ENCODE measurements at regions not wholly inside any gene's neighbourhood (a gene's known extent, or its start where the extent isn't known, plus 50 kb on each side); places are given as distances from the start of the nearest gene placed in this dataset.
A peak's percentile ranks its signal among the peaks of the same experiment; 100 is the strongest.
"Not testable (repeated sequence)": the region's sequence is repeated elsewhere in the genome, so short reads cannot be mapped to it uniquely, and the experiment has no call there.

DNA sequence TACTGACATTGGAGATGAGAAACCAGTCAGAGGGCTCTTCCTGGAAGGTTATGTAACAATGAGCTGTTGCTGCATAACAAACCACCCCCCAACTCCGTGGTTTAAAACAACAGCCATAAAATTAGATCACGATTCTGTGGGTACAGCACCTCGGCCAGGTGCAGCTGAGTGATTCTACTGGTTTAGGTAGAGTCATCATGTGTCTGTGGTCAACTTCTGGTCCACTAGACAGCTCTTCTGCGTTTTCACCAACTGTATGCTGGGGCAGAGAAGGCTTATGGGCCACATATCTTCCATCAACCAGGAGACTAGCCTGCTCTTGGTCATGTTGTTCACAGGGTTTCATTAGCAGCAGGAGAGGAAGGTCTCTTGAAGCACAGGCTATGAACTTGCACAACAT is 585.5 kb downstream of the KCTD12 start:
- Histone ChIP-seq H2AK5ac (ENCODE audit: low read length) (no peak overlapping the region), H3K23ac (ENCODE audit: low read length) (no peak overlapping the region), H2BK12ac (ENCODE audit: low read length) (no peak overlapping the region), H3K79me2 (ENCODE audit: control insufficient read depth, insufficient read depth, low read length, poor library complexity) (no peaks in the 10 kb centered on the region), H2BK5ac (ENCODE audit: low read depth, low read length, poor library complexity) (no peak overlapping the region), H3K9ac (ENCODE audit: low read length) (no peak overlapping the region), H3K4ac (ENCODE audit: low read depth, low read length) (no peak overlapping the region), H2AFZ (ENCODE audit: insufficient read depth, low read length, poor library complexity) (no peak overlapping the region), H3K9me3 (ENCODE audit: insufficient read depth, low read depth, low read length) (peaks cover 3% of the 10 kb centered on the region), H3K4me3 (ENCODE audit: low read depth, low read length) (no peak overlapping the region), H3K27ac (ENCODE audit: low read depth, low read length) (no peak overlapping the region), H3K27me3 (ENCODE audit: insufficient read depth, low read length) (no peaks in the 10 kb centered on the region), H4K91ac (ENCODE audit: low read depth, low read length) (no peak overlapping the region), H3K14ac (ENCODE audit: low read length) (no peak overlapping the region), H4K12ac (ENCODE audit: low read depth, low read length) (no peak overlapping the region), H4K8ac (ENCODE audit: low read depth, low read length) (no peak overlapping the region), H2BK120ac (ENCODE audit: insufficient read depth, low read length, poor library complexity) (no peak overlapping the region), H3K36me3 (ENCODE audit: control insufficient read depth in 1 of 2, insufficient read depth in 2 of 2, low read length in 2 of 2) (no peaks in the 10 kb centered on the region), H3K4me1 (ENCODE audit: control insufficient read depth in 1 of 2, insufficient read depth in 2 of 2, low read length in 2 of 2) (no peaks in the 10 kb centered on the region), H3K4me2 (ENCODE audit: low read length) (no peak overlapping the region), H3K18ac (ENCODE audit: low read length) (no peak overlapping the region), H3K79me1 (ENCODE audit: low read length) (no peaks in the 10 kb centered on the region)
- no peak for DNase-seq
- no CpG with 5 or more reads among the region's 4 CpGs for WGBS (ENCODE audit: extremely low coverage, insufficient coverage, insufficient read length)

DNA sequence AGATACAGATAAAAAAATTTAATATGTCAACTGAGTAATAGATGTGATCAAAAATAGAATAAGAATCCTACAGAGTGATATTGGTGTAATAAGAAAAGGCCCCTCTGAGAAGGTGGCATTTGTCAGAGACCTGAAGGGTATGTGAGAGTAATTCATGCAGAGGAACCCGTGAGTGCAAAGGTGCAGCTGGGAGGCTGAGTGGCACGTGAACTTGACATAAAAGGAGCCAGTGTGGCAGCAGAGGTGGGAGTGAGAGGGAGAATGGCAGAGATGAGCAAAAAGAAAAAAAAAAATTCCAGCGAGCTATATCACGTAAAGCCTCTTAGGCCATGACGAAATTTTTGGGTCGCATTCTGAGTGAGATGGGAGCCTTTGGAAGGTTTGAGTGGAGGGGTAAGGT is 588.9 kb downstream of the KCTD12 start:
- H3K4me1 ChIP-seq (ENCODE audit: control insufficient read depth in 1 of 2, insufficient read depth in 2 of 2, low read length in 2 of 2): no peaks in the 10 kb centered on the region
- no peaks in the 10 kb centered on the region for H3K36me3 ChIP-seq (ENCODE audit: control insufficient read depth in 1 of 2, insufficient read depth in 2 of 2, low read length in 2 of 2)
- H2BK12ac ChIP-seq (ENCODE audit: low read length): no peak overlapping the region
- H3K4me2 ChIP-seq (ENCODE audit: low read length): no peak overlapping the region
- H2AK5ac ChIP-seq (ENCODE audit: low read length): no peak overlapping the region
- H3K27me3 ChIP-seq (ENCODE audit: insufficient read depth, low read length): no peaks in the 10 kb centered on the region
- H3K9me3 ChIP-seq (ENCODE audit: insufficient read depth, low read depth, low read length): peaks cover 3% of the 10 kb centered on the region
- no peak overlapping the region for H3K4me3 ChIP-seq (ENCODE audit: low read depth, low read length)
- H4K91ac ChIP-seq (ENCODE audit: low read depth, low read length): no peak overlapping the region
- H3K18ac ChIP-seq (ENCODE audit: low read length): no peak overlapping the region
- H4K8ac ChIP-seq (ENCODE audit: low read depth, low read length): no peak overlapping the region
- no CpG with 5 or more reads among the region's 6 CpGs for WGBS (ENCODE audit: extremely low coverage, insufficient coverage, insufficient read length)
- peak in 1 of 2 donors; percentile 26 for DNase-seq
- H3K9ac ChIP-seq (ENCODE audit: low read length): no peak overlapping the region
- H3K14ac ChIP-seq (ENCODE audit: low read length): no peak overlapping the region
- H3K23ac ChIP-seq (ENCODE audit: low read length): no peak overlapping the region
- H3K4ac ChIP-seq (ENCODE audit: low read depth, low read length): no peak overlapping the region
- no peaks in the 10 kb centered on the region for H3K79me1 ChIP-seq (ENCODE audit: low read length)
- no peak overlapping the region for H4K12ac ChIP-seq (ENCODE audit: low read depth, low read length)
- H3K79me2 ChIP-seq (ENCODE audit: control insufficient read depth, insufficient read depth, low read length, poor library complexity): no peaks in the 10 kb centered on the region
- H2BK120ac ChIP-seq (ENCODE audit: insufficient read depth, low read length, poor library complexity): no peak overlapping the region
- no peak overlapping the region for H2BK5ac ChIP-seq (ENCODE audit: low read depth, low read length, poor library complexity)
- H2AFZ ChIP-seq (ENCODE audit: insufficient read depth, low read length, poor library complexity): no peak overlapping the region
- H3K27ac ChIP-seq (ENCODE audit: low read depth, low read length): no peak overlapping the region

DNA sequence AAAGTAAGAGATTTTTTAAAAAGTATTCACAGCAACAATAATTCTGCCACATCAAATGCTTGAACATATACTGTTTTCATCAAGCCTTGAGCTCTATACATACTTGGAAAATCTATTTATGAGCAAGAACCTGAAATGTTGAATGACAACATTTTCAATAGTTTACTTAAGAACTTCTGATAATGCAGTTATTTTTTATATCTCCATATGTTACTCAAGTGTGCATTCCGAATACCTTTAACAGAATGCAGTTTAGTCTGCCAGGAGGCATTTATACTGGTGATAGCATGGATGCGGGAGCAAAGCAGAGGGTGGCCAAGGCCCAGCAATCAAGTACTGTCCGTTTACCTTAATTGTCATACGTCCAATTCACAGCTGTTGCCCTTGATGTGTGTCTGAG is 589.5 kb downstream of the KCTD12 start:
- H3K18ac ChIP-seq (ENCODE audit: low read length): no peak overlapping the region
- no peak overlapping the region for H4K8ac ChIP-seq (ENCODE audit: low read depth, low read length)
- H2BK120ac ChIP-seq (ENCODE audit: insufficient read depth, low read length, poor library complexity): no peak overlapping the region
- no peak overlapping the region for H3K4ac ChIP-seq (ENCODE audit: low read depth, low read length)
- H3K4me1 ChIP-seq (ENCODE audit: control insufficient read depth in 1 of 2, insufficient read depth in 2 of 2, low read length in 2 of 2): no peaks in the 10 kb centered on the region
- no peak overlapping the region for H2BK5ac ChIP-seq (ENCODE audit: low read depth, low read length, poor library complexity)
- no peak overlapping the region for H3K14ac ChIP-seq (ENCODE audit: low read length)
- peak; percentile 69 to 92 for DNase-seq
- no peak overlapping the region for H4K12ac ChIP-seq (ENCODE audit: low read depth, low read length)
- no peaks in the 10 kb centered on the region for H3K36me3 ChIP-seq (ENCODE audit: control insufficient read depth in 1 of 2, insufficient read depth in 2 of 2, low read length in 2 of 2)
- no peak overlapping the region for H3K9ac ChIP-seq (ENCODE audit: low read length)
- peaks cover 3% of the 10 kb centered on the region for H3K9me3 ChIP-seq (ENCODE audit: insufficient read depth, low read depth, low read length)
- H3K79me1 ChIP-seq (ENCODE audit: low read length): no peaks in the 10 kb centered on the region
- H3K4me3 ChIP-seq (ENCODE audit: low read depth, low read length): no peak overlapping the region
- no CpG with 5 or more reads among the region's 4 CpGs for WGBS (ENCODE audit: extremely low coverage, insufficient coverage, insufficient read length)
- H3K23ac ChIP-seq (ENCODE audit: low read length): no peak overlapping the region
- H2BK12ac ChIP-seq (ENCODE audit: low read length): no peak overlapping the region
- no peaks in the 10 kb centered on the region for H3K79me2 ChIP-seq (ENCODE audit: control insufficient read depth, insufficient read depth, low read length, poor library complexity)
- H4K91ac ChIP-seq (ENCODE audit: low read depth, low read length): no peak overlapping the region
- no peaks in the 10 kb centered on the region for H3K27me3 ChIP-seq (ENCODE audit: insufficient read depth, low read length)
- H2AFZ ChIP-seq (ENCODE audit: insufficient read depth, low read length, poor library complexity): no peak overlapping the region
- H3K4me2 ChIP-seq (ENCODE audit: low read length): no peak overlapping the region
- no peak overlapping the region for H3K27ac ChIP-seq (ENCODE audit: low read depth, low read length)
- H2AK5ac ChIP-seq (ENCODE audit: low read length): no peak overlapping the region

DNA sequence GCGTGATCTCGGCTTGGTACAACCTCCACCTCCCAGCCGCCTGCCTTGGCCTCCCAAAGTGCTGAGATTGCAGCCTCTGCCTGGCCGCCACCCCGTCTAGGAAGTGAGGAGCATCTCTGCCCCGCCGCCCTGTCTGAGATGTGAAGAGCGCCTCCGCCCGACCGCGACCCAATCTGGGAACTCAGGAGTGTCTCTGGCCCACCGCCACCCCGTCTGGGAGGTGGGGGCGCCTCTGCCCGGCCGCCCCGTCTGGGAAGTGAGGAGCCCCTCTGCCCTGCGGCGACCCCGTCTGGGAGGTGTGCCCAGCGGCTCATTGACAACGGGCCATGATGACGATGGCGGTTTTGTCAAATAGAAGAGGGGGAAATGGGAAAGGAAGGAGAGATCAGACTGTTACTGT is 591.2 kb downstream of the KCTD12 start:
- H2BK12ac ChIP-seq (ENCODE audit: low read length); H2AFZ ChIP-seq (ENCODE audit: insufficient read depth, low read length, poor library complexity); H3K36me3 ChIP-seq (ENCODE audit: control insufficient read depth in 1 of 2, insufficient read depth in 2 of 2, low read length in 2 of 2); H4K8ac ChIP-seq (ENCODE audit: low read depth, low read length); H3K79me2 ChIP-seq (ENCODE audit: control insufficient read depth, insufficient read depth, low read length, poor library complexity); H3K14ac ChIP-seq (ENCODE audit: low read length); H3K23ac ChIP-seq (ENCODE audit: low read length); H3K27ac ChIP-seq (ENCODE audit: low read depth, low read length); H3K79me1 ChIP-seq (ENCODE audit: low read length); H3K9ac ChIP-seq (ENCODE audit: low read length); H3K18ac ChIP-seq (ENCODE audit: low read length); DNase-seq; H4K12ac ChIP-seq (ENCODE audit: low read depth, low read length); H2BK120ac ChIP-seq (ENCODE audit: insufficient read depth, low read length, poor library complexity); H3K9me3 ChIP-seq (ENCODE audit: insufficient read depth, low read depth, low read length); H3K4me3 ChIP-seq (ENCODE audit: low read depth, low read length); H4K91ac ChIP-seq (ENCODE audit: low read depth, low read length); H3K4me1 ChIP-seq (ENCODE audit: control insufficient read depth in 1 of 2, insufficient read depth in 2 of 2, low read length in 2 of 2); H3K4ac ChIP-seq (ENCODE audit: low read depth, low read length); H2AK5ac ChIP-seq (ENCODE audit: low read length); H3K27me3 ChIP-seq (ENCODE audit: insufficient read depth, low read length); H3K4me2 ChIP-seq (ENCODE audit: low read length); H2BK5ac ChIP-seq (ENCODE audit: low read depth, low read length, poor library complexity): not testable (repeated sequence)
- no CpG with 5 or more reads among the region's 25 CpGs for WGBS (ENCODE audit: extremely low coverage, insufficient coverage, insufficient read length)

DNA sequence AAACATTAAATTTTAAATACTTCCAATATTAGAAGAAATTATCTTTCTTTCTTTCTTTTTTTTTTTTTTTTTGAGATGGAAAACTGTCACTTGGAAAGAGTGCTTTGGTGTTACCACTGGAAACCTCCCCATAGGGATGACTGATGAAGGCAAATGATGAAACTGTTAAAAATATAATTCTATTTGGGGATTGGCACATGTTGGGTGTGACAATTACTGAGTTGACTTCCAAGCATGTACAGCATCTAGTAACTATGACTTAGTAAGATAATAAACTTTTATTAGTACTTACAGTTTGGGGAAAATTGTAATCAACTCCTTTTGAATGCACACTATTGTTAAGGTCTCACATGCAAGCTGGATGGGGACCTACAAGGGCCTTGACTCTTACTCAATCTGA is 592.5 kb downstream of the KCTD12 start:
- Histone ChIP-seq H2BK12ac (ENCODE audit: low read length) (no peak overlapping the region), H2BK120ac (ENCODE audit: insufficient read depth, low read length, poor library complexity) (no peak overlapping the region), H2AK5ac (ENCODE audit: low read length) (no peak overlapping the region), H3K18ac (ENCODE audit: low read length) (no peak overlapping the region), H3K27ac (ENCODE audit: low read depth, low read length) (no peak overlapping the region), H3K79me2 (ENCODE audit: control insufficient read depth, insufficient read depth, low read length, poor library complexity) (no peaks in the 10 kb centered on the region), H4K8ac (ENCODE audit: low read depth, low read length) (no peak overlapping the region), H3K23ac (ENCODE audit: low read length) (no peak overlapping the region), H2BK5ac (ENCODE audit: low read depth, low read length, poor library complexity) (no peak overlapping the region), H3K4me2 (ENCODE audit: low read length) (no peak overlapping the region), H3K4me3 (ENCODE audit: low read depth, low read length) (no peak overlapping the region), H3K9ac (ENCODE audit: low read length) (no peak overlapping the region), H3K4me1 (ENCODE audit: control insufficient read depth in 1 of 2, insufficient read depth in 2 of 2, low read length in 2 of 2) (no peaks in the 10 kb centered on the region), H3K4ac (ENCODE audit: low read depth, low read length) (no peak overlapping the region), H2AFZ (ENCODE audit: insufficient read depth, low read length, poor library complexity) (no peak overlapping the region), H3K14ac (ENCODE audit: low read length) (no peak overlapping the region), H3K27me3 (ENCODE audit: insufficient read depth, low read length) (no peaks in the 10 kb centered on the region), H4K91ac (ENCODE audit: low read depth, low read length) (no peak overlapping the region), H3K9me3 (ENCODE audit: insufficient read depth, low read depth, low read length) (no peaks in the 10 kb centered on the region), H3K79me1 (ENCODE audit: low read length) (no peaks in the 10 kb centered on the region), H4K12ac (ENCODE audit: low read depth, low read length) (no peak overlapping the region), H3K36me3 (ENCODE audit: control insufficient read depth in 1 of 2, insufficient read depth in 2 of 2, low read length in 2 of 2) (no peaks in the 10 kb centered on the region)
- no peak for DNase-seq

Measured in trophoblast cell (in vitro differentiated cells and primary cell).